ENCODE measurements at regions not wholly inside any gene's neighbourhood (a gene's known extent, or its start where the extent isn't known, plus 50 kb on each side); places are given as distances from the start of the nearest gene placed in this dataset.

DNA sequence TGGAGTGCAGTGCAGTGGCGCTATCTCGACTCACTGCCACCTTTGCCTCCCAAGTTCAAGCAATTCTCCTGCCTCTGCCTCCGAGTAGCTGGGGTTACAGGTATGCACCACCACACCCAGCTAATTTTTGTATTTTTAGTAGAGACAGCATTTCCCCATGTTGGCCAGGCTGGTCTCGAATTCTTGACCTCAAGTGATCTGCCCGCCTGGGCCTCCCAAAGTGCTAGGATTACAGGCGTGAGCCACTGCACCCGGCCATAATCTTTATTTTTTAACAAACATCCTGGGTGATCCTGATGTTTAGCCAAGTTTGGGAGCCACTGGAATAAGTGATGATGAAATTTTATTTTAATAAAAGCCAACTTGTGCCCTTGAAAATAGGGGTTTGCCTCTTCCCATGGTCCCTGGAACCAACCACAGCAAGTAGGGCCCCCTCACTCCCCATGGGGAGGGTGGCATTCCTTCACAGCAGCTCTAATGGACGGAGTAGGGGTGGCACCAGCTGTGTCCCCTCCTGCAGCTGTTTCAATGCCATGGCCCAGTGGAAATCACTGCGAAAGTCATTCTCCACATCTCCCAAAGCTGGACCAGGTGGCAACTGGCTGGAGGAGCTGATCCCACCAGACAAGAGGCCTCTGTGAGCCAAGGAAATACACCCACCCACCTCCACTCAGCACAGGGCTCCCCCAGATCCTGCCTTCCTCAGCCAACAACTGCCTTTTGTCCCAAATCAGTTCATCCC, 194.8 kb downstream of the ZFP36L2 start:
- no peak for DNase-seq

GRCh38 chr2:43030551-43031307, 195.7 kb downstream of the ZFP36L2 start:
- no peak for DNase-seq

DNA sequence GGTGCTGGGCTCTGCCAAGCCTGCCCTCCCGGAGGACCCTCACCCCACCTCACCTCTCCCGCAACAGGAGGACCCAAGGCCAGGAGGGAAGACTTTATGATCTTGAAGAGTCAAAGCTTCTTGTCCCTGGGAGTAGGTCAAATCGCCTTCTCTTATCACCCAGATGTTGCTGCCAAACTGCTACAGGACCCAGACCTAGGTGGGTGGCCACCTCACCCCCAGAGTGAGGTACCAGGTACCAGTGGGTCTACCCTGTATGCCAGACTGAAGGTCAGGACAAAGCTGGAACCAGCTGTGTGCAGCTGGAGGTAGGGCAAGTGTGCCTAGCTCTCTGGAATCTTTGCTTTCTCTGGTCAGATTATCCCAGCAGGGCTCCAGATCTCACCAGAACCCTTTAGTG, 197.2 kb downstream of the ZFP36L2 start:
- DNase-seq, result no peak

DNA sequence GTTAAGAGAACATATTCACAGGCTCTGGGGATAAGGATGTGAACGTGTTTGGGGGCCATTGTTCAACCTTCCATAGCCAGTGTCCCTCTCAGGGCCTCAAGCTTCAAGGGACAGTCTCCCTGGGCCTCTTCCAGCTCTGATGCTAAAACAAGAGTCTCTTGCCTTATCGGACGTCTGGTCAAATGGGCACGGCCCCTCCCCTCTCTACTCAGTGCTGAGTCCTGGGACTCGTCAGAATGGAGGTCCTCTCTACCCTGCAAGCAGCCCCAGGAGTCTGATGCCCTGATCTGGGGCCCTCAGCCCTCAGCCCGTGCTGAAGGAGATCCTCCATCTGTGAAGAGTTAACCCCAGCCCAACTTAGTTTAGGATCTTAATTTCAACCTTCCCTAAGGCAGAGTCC, 198.2 kb downstream of the ZFP36L2 start:
- no peak for DNase-seq

DNA sequence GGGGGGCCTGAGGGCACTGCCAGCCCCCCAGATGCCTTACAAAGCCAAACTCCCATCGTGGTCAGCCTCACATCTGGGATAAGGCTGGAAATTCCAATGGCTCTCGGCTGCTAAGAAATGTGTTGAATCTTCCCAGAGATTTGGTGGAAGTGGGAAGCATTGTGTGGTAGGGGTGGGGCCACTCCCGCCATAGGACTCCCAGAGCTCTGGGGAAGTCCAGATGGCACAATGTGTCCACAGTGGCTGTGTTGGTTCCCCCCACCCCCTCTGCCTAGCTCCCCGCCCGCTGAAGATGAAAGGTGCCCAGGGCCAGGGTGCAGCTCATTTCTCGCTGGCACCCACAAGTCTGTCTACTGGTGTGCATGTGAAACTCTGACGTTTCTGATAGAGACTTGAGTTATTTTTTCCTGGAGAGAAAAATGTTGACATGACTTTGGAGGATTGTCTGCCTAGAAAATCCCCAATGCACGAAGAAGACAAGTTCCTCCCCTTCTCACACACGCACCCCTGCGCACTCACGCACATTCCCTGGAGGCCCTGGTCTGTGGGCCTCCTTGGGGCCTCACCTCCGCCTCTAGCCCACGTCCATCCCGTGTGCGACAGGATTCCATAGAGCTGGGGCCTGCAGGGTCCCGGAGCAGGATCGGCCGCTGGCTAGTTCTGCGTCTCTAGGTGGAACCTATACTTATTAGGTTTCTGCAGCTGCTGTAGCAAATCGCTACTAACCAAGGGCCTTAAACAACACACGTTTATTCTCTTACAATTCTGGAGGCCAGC, 199.1 kb downstream of the ZFP36L2 start:
- DNase-seq, result peak in 1 of 2 donors; percentile 14

DNA sequence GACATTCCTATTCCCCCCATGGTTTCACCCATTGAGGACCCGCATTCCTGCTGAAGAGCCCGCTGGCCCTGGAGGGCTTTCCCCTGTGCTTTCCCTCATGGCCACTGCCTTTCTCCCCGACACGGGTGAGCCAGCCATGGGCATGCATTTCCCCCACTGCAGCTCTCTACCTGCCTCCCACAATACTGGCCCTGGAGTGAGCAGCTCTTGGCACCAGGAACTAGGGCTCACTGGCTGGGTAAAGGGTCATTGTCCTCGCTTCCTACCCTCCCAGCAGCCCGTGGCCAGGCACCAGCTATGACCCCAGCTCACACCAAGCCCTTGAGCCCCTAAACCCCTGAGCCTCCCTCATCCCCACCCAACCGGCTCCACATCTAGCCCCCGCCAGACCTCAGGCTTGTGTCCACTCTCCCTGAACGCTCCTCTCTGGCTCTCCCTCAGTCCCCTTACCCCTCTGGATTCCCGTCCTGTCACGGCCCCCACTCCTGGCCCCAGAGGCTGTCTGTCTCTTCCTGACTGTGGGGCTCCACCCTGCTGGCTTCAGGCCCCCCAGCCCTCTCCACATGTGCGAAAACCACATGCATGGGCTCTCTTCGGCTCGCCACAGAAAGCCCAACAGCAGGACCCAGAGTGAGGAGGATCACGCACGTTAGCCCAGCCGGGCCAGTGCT, 199.8 kb downstream of the ZFP36L2 start:
- DNase-seq, result no peak

DNA sequence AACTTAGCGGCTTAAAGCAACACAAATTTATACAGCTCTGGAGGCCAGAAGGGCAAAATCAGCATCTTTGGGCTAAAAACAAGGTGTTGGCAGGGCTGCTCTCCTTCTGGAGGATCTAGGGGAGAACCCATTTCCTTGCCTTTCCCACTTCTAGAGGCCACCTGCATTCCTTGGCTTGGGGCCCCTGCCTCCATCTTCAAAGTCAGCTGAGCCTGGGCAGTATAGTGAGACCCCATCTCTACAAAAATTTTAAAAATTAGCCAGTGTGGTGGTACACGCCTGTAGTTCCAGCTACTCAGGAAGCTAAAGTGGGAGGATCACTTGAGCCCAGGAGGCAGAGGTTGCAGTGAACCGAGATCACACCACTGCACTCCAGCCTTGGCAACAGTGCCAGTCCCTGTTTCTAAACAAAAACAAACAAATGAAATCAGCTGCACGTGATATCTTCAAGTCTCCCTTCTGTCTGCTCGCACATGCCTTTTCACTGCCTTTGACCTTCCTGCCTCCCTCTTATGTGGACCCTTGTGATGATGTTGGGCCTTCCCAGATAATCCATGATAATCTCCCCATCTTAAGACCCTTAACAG, 200.6 kb downstream of the ZFP36L2 start:
- DNase-seq, result no peak

DNA sequence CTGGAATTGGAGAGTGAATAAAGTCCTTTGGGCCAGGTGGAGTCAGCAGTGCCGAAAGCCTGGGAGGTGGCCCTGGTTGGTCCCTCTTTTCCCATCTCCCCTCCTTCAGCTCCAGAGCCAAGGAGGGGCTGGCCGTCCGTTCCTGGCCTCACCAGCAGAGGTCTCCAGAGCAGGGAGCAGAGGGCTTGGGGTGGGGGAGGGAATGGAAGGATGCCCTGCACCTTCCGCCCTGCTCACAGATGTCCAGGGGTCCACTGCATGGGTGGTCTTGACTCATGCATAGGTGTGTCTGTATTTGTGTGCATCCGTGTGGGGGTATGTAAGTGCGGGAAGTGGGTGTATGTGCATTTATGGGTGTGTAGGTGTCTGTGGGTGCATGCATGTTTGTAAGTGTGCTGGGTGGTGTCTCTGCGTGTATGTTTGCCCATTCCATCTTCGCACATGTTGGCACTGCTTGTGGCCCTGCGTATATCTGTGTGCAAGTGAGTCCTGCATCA, 201.8 kb downstream of the ZFP36L2 start:
- DNase-seq, result peak; percentile 26 to 37

DNA sequence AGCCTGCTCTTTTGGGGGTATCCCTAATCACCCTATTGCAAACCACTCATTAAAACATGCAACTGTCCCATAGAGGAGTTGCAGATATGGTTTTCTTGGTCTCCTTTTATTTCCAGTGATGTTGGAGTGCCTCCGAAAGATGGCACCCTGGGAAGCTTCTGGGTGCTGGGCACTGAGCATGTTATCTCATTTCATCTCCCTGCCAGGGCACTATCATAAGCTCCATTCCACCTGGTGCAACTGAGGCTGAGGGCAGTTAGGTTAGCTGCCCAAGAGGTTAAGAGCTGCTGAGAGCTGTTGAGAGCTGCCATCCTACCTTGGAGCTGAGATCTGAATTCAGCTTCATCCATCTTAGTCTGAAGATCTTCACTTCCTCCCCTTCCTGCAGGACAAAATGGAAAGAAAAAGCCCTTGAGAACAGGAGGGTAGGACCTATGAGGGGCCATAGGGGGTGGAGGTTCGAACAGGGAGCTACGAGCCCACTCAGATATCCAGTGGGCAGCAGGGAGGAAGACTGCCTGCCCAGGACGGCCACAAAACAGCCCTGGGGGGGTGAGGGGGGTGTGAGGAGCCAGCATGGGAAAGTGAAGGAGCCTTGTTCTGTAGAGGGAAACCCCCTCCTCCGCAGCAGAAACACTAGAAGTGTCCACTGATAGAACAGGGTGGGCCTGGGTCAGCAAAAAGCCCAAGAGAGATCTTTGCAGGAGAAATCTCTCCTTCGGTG, 202.5 kb downstream of the ZFP36L2 start:
- DNase-seq, result no peak

- no peak for DNase-seq
These were observed 203.5 kb downstream of the ZFP36L2 start for GRCh38 chr2:43022896-43023295.

DNA sequence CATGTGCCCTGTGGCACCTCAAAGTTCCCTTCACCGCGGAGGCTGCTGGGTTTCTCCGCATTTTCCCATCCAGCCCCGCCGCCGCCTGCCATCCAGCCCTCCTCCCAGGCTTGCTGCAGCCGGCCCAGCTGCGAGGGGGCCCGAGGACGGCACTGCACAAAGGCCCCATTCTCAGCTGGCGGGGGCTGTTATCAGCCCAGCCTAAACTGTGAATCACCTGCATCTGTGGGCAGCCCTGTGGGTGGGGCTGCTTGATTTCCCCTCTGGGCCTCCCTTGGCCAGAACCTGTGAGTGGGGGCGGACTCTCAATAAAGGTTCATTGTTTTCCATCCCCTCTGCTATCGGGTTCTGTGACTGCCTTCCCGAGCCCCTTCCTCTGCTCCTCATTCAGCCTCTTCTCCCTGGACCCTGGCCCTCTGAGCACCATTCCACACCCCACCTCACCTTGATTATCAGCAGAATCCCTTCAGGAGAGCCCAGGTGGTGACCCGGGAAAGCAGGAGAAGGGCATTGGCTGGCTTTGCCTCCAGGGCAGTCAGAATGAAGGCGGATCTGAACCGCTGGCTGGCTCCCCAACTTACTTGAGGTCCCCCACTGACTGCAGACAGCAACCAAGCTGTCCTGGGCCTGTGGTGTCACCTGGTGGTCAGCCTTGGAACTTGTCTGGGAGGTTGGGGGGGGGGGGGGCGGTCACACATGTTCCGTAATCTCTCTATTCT, 204.5 kb downstream of the ZFP36L2 start:
- DNase-seq, result no peak

DNA sequence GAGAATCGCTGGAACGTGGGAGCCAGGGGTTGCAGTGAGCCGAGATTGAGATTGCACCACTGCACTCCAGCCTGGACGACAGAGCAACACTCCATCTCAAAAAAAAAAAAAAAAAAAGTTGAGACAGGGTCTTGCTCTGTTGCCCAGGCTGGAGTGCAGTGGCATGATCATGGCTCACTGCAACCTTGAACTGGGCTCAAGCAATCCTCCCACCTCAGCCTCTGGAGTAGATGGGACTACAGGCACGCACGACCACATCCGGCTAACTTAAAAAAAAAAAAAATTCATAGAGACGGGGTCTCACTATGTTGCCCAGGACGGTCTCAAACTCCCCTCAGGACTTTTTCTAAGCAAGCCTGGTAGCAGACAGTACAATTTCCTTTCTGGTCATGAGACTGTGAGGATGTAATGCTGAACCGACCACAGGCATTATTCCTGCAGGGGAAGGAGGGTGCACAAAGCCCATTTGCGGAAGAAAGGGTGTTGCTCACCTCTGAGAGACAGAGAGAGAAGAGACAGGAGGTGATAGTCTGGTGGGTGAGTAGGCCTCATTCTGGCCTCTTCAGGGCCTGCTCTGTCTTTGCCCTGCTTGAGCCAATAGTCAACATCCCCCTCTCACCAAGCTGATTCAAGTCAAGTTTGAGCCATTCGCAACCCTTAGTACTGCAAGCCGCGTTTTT, 205.3 kb downstream of the ZFP36L2 start:
- DNase-seq, result no peak

- DNase-seq, result no peak
These were observed 206.1 kb downstream of the ZFP36L2 start for GRCh38 chr2:43020296-43020695.

DNA sequence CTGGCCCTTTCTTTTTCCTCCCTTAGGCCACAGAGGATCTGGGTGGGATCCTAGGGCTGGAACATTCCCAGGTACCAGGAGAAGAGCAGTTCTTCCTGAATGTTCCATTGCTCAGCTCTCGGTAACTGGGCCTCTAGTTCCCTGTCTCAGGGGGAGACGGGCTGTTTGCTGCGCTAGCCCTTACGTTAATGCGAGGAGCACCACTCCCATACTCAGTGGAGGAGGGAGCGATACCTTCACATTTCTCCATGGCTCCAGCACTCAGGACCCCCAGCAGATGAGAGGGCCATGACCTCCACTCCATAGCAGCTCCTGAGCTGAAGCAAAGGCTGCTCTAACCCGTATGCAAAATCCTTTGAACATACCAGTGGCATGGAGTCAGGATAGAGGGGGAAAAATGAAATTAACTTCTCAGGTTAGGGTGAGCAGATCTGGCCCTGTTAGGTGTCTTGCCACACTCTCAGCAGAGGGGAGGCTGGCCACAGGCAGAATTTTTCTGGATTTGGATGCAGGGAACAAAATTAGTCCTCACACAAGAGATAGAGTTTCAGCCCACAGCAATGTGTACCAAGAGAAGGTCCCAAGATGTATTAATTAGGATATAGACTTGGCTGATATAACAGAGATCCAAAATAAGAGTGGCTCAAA, 206.7 kb downstream of the ZFP36L2 start:
- DNase-seq, result no peak

GRCh38 chr2:43019025-43019367, 207.4 kb downstream of the ZFP36L2 start:
- no peak for DNase-seq

DNA sequence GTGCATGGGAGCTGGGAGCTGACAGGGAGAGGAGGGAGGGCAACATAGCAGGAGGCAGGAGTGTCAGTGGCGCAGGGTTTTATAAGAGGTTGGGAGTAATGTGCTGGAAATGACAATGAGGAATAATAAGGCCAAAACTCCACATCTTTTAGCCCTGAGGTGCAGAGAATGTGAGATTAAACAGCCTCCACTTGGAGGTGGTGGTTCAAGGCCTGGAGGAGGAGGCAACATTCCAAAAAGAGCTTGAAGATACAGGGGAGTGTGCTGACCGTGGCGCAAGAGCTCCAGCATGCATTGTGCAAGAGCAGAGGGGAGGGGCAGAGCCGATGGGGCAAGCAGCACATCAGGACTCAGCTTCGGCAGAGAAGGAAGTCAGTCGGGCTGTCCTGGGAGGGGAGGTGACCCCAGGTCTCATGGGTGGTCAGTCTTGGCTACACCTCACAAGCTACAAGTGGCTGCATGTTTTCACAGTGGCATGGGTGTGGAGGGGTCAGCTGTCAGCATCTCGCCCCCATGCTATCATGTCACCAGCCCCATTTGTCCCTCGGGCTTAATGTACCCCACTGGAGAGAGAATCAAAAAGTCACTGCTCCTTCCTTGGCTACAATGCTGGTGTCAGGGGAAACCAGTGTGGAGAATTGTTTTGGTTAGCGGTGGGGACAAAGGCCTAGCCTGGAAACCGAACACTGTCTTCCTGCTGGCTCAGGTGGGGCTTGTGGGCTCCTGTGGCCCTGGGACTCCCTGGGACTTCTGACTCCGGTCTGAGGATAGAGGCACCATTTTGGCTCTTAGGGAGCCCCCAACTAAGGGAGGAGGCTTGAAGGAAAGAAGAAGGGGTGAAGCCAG, 208.0 kb downstream of the ZFP36L2 start:
- DNase-seq, result peak in 1 of 2 donors; percentile 66

GRCh38 chr2:43013821-43014345, 212.5 kb downstream of the ZFP36L2 start:
- no peak for DNase-seq

DNA sequence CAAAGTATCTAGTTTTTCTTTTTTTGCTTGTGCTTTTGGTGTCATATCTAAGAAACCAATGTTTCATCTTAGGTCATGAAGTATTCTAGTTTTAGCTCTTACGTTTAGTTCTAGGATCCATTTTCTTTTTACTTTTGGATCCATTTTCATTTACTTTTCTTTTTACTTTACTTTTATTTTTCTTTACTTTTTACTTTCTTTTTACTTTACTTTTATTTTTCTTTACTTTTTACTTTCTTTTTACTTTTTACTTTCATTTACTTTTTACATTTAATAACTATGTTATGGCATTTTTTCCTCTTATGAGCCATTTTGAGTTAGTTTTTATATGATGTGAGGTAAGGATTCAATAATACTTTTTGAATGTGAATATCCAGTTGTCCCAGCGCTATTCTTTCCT, 213.4 kb downstream of the ZFP36L2 start:
- DNase-seq, result no peak

DNA sequence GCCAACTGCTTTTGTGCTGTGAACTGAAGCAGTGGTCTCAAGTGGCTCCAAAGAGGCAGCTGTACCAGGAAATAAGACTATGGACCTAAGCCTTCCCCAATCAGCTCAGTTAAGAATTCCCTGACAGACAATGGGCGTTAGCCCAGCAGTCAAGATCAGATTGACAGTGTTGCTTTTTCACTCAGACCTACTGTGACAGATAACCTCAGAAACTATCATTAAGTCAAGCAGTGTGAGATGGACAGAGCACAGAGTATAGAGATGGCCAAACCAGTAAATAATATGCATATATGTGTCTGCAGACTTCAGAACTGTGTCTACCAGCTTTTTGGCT, 215.3 kb downstream of the ZFP36L2 start:
- DNase-seq, result no peak

Measured in CD4-positive, alpha-beta T cell treated with Interleukin-4 for 1 hour (primary cell).